ENCODE measurements at regions not wholly inside any gene's neighbourhood (a gene's known extent, or its start where the extent isn't known, plus 50 kb on each side); places are given as distances from the start of the nearest gene placed in this dataset.

DNA sequence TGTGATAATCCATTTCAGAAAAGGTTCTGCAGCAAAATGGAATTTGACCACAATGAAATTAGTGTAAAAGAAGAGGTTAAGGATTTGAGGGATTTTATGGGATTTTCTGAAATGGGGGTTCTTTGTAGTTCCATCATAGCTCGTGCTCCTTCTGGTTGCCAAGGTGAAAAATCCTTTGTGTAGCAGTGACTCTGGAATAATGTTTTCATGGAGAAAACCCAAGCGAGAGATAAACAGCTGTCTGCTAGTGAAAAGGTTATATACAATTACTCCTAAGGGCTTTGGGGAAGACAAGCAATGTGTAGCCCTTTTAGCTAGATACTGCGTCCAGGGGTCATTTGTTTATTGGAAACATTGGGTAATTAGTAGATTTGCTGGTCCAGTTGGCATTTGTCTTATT is 453.2 kb upstream of the DEPDC1 start:
- no peak overlapping the region for H3K27ac ChIP-seq (ENCODE audit: low read depth in 1 of 2, low read length in 2 of 2)
- no peaks in the 10 kb centered on the region for H3K27me3 ChIP-seq (ENCODE audit: control insufficient read depth in 1 of 2, insufficient read depth in 2 of 2, low read length in 2 of 2)
- intact Hi-C loops (cut with DNase I, micrococcal nuclease) = no loop called here
- Mint-ChIP-seq H3K9me3 (no peaks in the 10 kb centered on the region), H3K27me3 (no peaks in the 10 kb centered on the region), H3K4me1 (ENCODE audit: low read depth) (no peaks in the 10 kb centered on the region), H3K27ac (no peak overlapping the region), H3K4me3 (no peak overlapping the region), H3K36me3 (ENCODE audit: low read depth) (no peaks in the 10 kb centered on the region)
- H3K4me3 ChIP-seq (ENCODE audit: low read length) = no peak overlapping the region
- TF ChIP-seq, protein P1, sequence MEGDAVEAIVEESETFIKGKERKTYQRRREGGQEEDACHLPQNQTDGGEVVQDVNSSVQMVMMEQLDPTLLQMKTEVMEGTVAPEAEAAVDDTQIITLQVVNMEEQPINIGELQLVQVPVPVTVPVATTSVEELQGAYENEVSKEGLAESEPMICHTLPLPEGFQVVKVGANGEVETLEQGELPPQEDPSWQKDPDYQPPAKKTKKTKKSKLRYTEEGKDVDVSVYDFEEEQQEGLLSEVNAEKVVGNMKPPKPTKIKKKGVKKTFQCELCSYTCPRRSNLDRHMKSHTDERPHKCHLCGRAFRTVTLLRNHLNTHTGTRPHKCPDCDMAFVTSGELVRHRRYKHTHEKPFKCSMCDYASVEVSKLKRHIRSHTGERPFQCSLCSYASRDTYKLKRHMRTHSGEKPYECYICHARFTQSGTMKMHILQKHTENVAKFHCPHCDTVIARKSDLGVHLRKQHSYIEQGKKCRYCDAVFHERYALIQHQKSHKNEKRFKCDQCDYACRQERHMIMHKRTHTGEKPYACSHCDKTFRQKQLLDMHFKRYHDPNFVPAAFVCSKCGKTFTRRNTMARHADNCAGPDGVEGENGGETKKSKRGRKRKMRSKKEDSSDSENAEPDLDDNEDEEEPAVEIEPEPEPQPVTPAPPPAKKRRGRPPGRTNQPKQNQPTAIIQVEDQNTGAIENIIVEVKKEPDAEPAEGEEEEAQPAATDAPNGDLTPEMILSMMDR (IDR thresholded peaks at IDR 0.05) = no peak
- ATAC-seq (ENCODE audit: poor library complexity) (no peak), DNase-seq (no peak)
- peaks cover 0 to 3% of the 10 kb centered on the region in 2 experiments for H3K9me3 ChIP-seq (ENCODE audit: control insufficient read depth in 1 of 2, insufficient read depth in 1 of 2, low read length in 2 of 2)
- POLR2A ChIA-PET = no interaction called here
- no peaks in the 10 kb centered on the region for H3K4me1 ChIP-seq (ENCODE audit: insufficient read depth, low read length)
- CTCF ChIA-PET = no interaction called here
- H3K36me3 ChIP-seq (ENCODE audit: insufficient read depth, low read length) = no peaks in the 10 kb centered on the region

DNA sequence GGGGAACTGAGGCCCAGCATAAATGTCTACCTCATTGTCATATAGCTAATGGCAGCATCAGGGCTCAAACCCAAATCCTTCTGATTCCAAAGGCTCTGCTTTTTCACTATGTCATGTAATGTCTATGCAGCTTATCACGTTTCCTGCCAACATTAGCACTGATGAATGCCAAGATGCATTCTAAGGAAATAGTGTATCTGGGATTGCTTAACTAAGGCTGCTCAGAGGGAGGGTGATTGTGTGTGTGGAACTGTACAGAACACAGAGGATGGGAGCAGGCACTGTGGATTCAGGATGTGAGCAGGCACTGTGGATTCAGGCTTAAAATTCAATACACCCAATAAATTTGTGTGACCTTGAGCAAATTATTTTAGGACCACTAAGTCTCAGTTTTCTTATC is 456.4 kb upstream of the DEPDC1 start:
- TF ChIP-seq, protein P1 (IDR thresholded peaks at IDR 0.05) = no peak
- no peak overlapping the region for H3K4me3 Mint-ChIP-seq
- H3K4me1 Mint-ChIP-seq (ENCODE audit: low read depth) = no peaks in the 10 kb centered on the region
- H3K27ac ChIP-seq (ENCODE audit: low read depth in 1 of 2, low read length in 2 of 2) = no peak overlapping the region
- H3K4me3 ChIP-seq (ENCODE audit: low read length) = no peak overlapping the region
- ChIA-PET POLR2A (no interaction called here), CTCF (no interaction called here)
- intact Hi-C loops (cut with DNase I, micrococcal nuclease) = no loop called here
- H3K4me1 ChIP-seq (ENCODE audit: insufficient read depth, low read length) = no peaks in the 10 kb centered on the region
- H3K9me3 Mint-ChIP-seq = no peaks in the 10 kb centered on the region
- peaks cover 0 to under 1% of the 10 kb centered on the region in 2 experiments for H3K9me3 ChIP-seq (ENCODE audit: control insufficient read depth in 1 of 2, insufficient read depth in 1 of 2, low read length in 2 of 2)
- H3K27me3 ChIP-seq (ENCODE audit: control insufficient read depth in 1 of 2, insufficient read depth in 2 of 2, low read length in 2 of 2) = no peaks in the 10 kb centered on the region
- ATAC-seq (ENCODE audit: poor library complexity) (no peak), DNase-seq (no peak)
- no peaks in the 10 kb centered on the region for H3K36me3 ChIP-seq (ENCODE audit: insufficient read depth, low read length)
- H3K27ac Mint-ChIP-seq = no peak overlapping the region
- no peaks in the 10 kb centered on the region for H3K27me3 Mint-ChIP-seq
- no peaks in the 10 kb centered on the region for H3K36me3 Mint-ChIP-seq (ENCODE audit: low read depth)

DNA sequence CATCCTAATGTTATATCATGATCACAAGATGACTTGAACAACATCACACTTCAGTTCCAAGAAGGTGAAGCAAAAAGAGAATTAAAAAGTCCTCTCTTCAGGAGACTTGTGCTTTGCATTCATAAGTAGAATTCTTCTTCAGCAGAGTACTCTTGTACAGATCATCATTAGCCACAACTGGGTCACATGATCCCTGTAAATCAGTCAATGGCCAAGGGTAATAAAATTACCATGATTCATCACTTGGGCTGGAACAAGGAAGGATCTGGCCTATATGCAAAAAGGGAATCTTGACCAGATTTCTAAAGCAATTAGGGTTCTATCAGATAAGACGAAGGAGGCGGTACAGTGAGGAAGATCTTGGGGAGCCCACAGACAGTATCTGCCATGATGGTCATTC is 458.0 kb upstream of the DEPDC1 start:
- Mint-ChIP-seq H3K27me3 (no peaks in the 10 kb centered on the region), H3K4me3 (no peak overlapping the region), H3K4me1 (ENCODE audit: low read depth) (no peaks in the 10 kb centered on the region), H3K9me3 (no peaks in the 10 kb centered on the region), H3K36me3 (ENCODE audit: low read depth) (no peaks in the 10 kb centered on the region), H3K27ac (no peak overlapping the region)
- POLR2A ChIA-PET = no interaction called here
- no peaks in the 10 kb centered on the region for H3K4me1 ChIP-seq (ENCODE audit: insufficient read depth, low read length)
- intact Hi-C loops (cut with DNase I, micrococcal nuclease) = no loop called here
- no peak overlapping the region for H3K27ac ChIP-seq (ENCODE audit: low read depth in 1 of 2, low read length in 2 of 2)
- CTCF ChIA-PET = no interaction called here
- H3K27me3 ChIP-seq (ENCODE audit: control insufficient read depth in 1 of 2, insufficient read depth in 2 of 2, low read length in 2 of 2) = no peaks in the 10 kb centered on the region
- ATAC-seq (ENCODE audit: poor library complexity) (no peak), DNase-seq (no peak)
- H3K36me3 ChIP-seq (ENCODE audit: insufficient read depth, low read length) = no peaks in the 10 kb centered on the region
- H3K4me3 ChIP-seq (ENCODE audit: low read length) = no peak overlapping the region
- no peaks in the 10 kb centered on the region for H3K9me3 ChIP-seq (ENCODE audit: control insufficient read depth in 1 of 2, insufficient read depth in 1 of 2, low read length in 2 of 2)
- TF ChIP-seq, protein P1 (IDR thresholded peaks at IDR 0.05) = no peak
